ENCODE measurements at regions not wholly inside any gene's neighbourhood (a gene's known extent, or its start where the extent isn't known, plus 50 kb on each side); places are given as distances from the start of the nearest gene placed in this dataset.

- 71% methylated on average over 8 of the region's 15 CpGs for WGBS (ENCODE audit: insufficient coverage)
- no peaks in the 10 kb centered on the region for H3K27me3 ChIP-seq (ENCODE audit: control insufficient read depth, insufficient read depth, low read length)
Measured at GRCh38 chr2:241943209-241943850, 73.8 kb downstream of the RTP5 start.

GRCh38 chr2:241943961-241944575, 74.5 kb downstream of the RTP5 start:
- DNase-seq, result no peak
- Histone ChIP-seq H3K27me3 (ENCODE audit: control insufficient read depth, insufficient read depth, low read length) (no peaks in the 10 kb centered on the region), H3K9me3 (replicated peaks; ENCODE audit: control insufficient read depth, low read depth, low read length) (no peaks in the 10 kb centered on the region), H3K4me3 (ENCODE audit: low read length) (no peak overlapping the region), H3K27ac (ENCODE audit: low read length) (no peak overlapping the region), H3K4me1 (ENCODE audit: control insufficient read depth, insufficient read depth, low read length) (peaks cover 22% of the 10 kb centered on the region), H3K36me3 (ENCODE audit: control insufficient read depth, insufficient read depth, low read length) (peaks cover under 1% of the 10 kb centered on the region)
- WGBS (ENCODE audit: insufficient coverage), result 83% methylated on average over 9 of the region's 17 CpGs

More at GRCh38 chr2:241943209-241943850, 73.8 kb downstream of the RTP5 start:
- no peak overlapping the region for H3K4me3 ChIP-seq (ENCODE audit: low read length)
- no peak overlapping the region for H3K27ac ChIP-seq (ENCODE audit: low read length)
- H3K9me3 ChIP-seq (replicated peaks; ENCODE audit: control insufficient read depth, low read depth, low read length), result no peaks in the 10 kb centered on the region
- DNase-seq, result no peak
- peaks cover 22% of the 10 kb centered on the region for H3K4me1 ChIP-seq (ENCODE audit: control insufficient read depth, insufficient read depth, low read length)
- H3K36me3 ChIP-seq (ENCODE audit: control insufficient read depth, insufficient read depth, low read length), result peaks cover 3% of the 10 kb centered on the region

- no peak overlapping the region for H3K4me3 ChIP-seq (ENCODE audit: low read length)
- no peaks in the 10 kb centered on the region for H3K36me3 ChIP-seq (ENCODE audit: control insufficient read depth, insufficient read depth, low read length)
- DNase-seq, result no peak
- no peak overlapping the region for H3K27ac ChIP-seq (ENCODE audit: low read length)
- 78% methylated on average over 11 of the region's 12 CpGs for WGBS (ENCODE audit: insufficient coverage)
- no peaks in the 10 kb centered on the region for H3K27me3 ChIP-seq (ENCODE audit: control insufficient read depth, insufficient read depth, low read length)
- no peaks in the 10 kb centered on the region for H3K9me3 ChIP-seq (replicated peaks; ENCODE audit: control insufficient read depth, low read depth, low read length)
- peaks cover 22% of the 10 kb centered on the region for H3K4me1 ChIP-seq (ENCODE audit: control insufficient read depth, insufficient read depth, low read length)
Measured at GRCh38 chr2:241944821-241945220, 75.3 kb downstream of the RTP5 start.

- Histone ChIP-seq H3K4me1 (ENCODE audit: control insufficient read depth, insufficient read depth, low read length) (peaks cover 22% of the 10 kb centered on the region), H3K9me3 (replicated peaks; ENCODE audit: control insufficient read depth, low read depth, low read length) (no peaks in the 10 kb centered on the region), H3K36me3 (ENCODE audit: control insufficient read depth, insufficient read depth, low read length) (no peaks in the 10 kb centered on the region), H3K27ac (ENCODE audit: low read length) (no peak overlapping the region), H3K4me3 (ENCODE audit: low read length) (no peak overlapping the region), H3K27me3 (ENCODE audit: control insufficient read depth, insufficient read depth, low read length) (no peaks in the 10 kb centered on the region)
- no peak for DNase-seq
- 93% methylated on average over 13 of the region's 15 CpGs for WGBS (ENCODE audit: insufficient coverage)
Measured at GRCh38 chr2:241945311-241945710, 75.8 kb downstream of the RTP5 start.

GRCh38 chr2:241945803-241946202, 76.3 kb downstream of the RTP5 start:
- Histone ChIP-seq H3K27ac (ENCODE audit: low read length) (no peak overlapping the region), H3K27me3 (ENCODE audit: control insufficient read depth, insufficient read depth, low read length) (no peaks in the 10 kb centered on the region), H3K36me3 (ENCODE audit: control insufficient read depth, insufficient read depth, low read length) (no peaks in the 10 kb centered on the region), H3K4me1 (ENCODE audit: control insufficient read depth, insufficient read depth, low read length) (peaks cover 23% of the 10 kb centered on the region), H3K9me3 (replicated peaks; ENCODE audit: control insufficient read depth, low read depth, low read length) (no peaks in the 10 kb centered on the region), H3K4me3 (ENCODE audit: low read length) (no peak overlapping the region)
- DNase-seq, result no peak
- WGBS (ENCODE audit: insufficient coverage), result 95% methylated on average over 10 of the region's 14 CpGs

GRCh38 chr2:241946306-241947003, 76.9 kb downstream of the RTP5 start:
- Histone ChIP-seq H3K4me1 (ENCODE audit: control insufficient read depth, insufficient read depth, low read length) (peaks cover 25% of the 10 kb centered on the region), H3K4me3 (ENCODE audit: low read length) (no peak overlapping the region), H3K9me3 (replicated peaks; ENCODE audit: control insufficient read depth, low read depth, low read length) (no peaks in the 10 kb centered on the region), H3K27ac (ENCODE audit: low read length) (no peak overlapping the region), H3K36me3 (ENCODE audit: control insufficient read depth, insufficient read depth, low read length) (no peaks in the 10 kb centered on the region), H3K27me3 (ENCODE audit: control insufficient read depth, insufficient read depth, low read length) (no peaks in the 10 kb centered on the region)
- no peak for DNase-seq
- 72% methylated on average over 27 of the region's 32 CpGs for WGBS (ENCODE audit: insufficient coverage)

GRCh38 chr2:241947004-241947350, 77.4 kb downstream of the RTP5 start:
- H3K36me3 ChIP-seq (ENCODE audit: control insufficient read depth, insufficient read depth, low read length), result no peaks in the 10 kb centered on the region
- 59% methylated on average over 15 of the region's 28 CpGs for WGBS (ENCODE audit: insufficient coverage)
- no peak overlapping the region for H3K27ac ChIP-seq (ENCODE audit: low read length)
- peaks cover 20% of the 10 kb centered on the region for H3K4me1 ChIP-seq (ENCODE audit: control insufficient read depth, insufficient read depth, low read length)
- no peak for DNase-seq
- no peak overlapping the region for H3K4me3 ChIP-seq (ENCODE audit: low read length)
- H3K9me3 ChIP-seq (replicated peaks; ENCODE audit: control insufficient read depth, low read depth, low read length), result no peaks in the 10 kb centered on the region
- no peaks in the 10 kb centered on the region for H3K27me3 ChIP-seq (ENCODE audit: control insufficient read depth, insufficient read depth, low read length)

- 83% methylated on average over 21 of the region's 21 CpGs for WGBS (ENCODE audit: insufficient coverage)
- no peak overlapping the region for H3K27ac ChIP-seq (ENCODE audit: low read length)
- no peak overlapping the region for H3K4me3 ChIP-seq (ENCODE audit: low read length)
- peaks cover 15% of the 10 kb centered on the region for H3K4me1 ChIP-seq (ENCODE audit: control insufficient read depth, insufficient read depth, low read length)
- no peaks in the 10 kb centered on the region for H3K36me3 ChIP-seq (ENCODE audit: control insufficient read depth, insufficient read depth, low read length)
- no peaks in the 10 kb centered on the region for H3K9me3 ChIP-seq (replicated peaks; ENCODE audit: control insufficient read depth, low read depth, low read length)
- no peaks in the 10 kb centered on the region for H3K27me3 ChIP-seq (ENCODE audit: control insufficient read depth, insufficient read depth, low read length)
- no peak for DNase-seq
Measured at GRCh38 chr2:241947401-241947800, 77.9 kb downstream of the RTP5 start.

GRCh38 chr2:241947876-241948275, 78.3 kb downstream of the RTP5 start:
- no peaks in the 10 kb centered on the region for H3K9me3 ChIP-seq (replicated peaks; ENCODE audit: control insufficient read depth, low read depth, low read length)
- peaks cover 11% of the 10 kb centered on the region for H3K4me1 ChIP-seq (ENCODE audit: control insufficient read depth, insufficient read depth, low read length)
- H3K36me3 ChIP-seq (ENCODE audit: control insufficient read depth, insufficient read depth, low read length), result no peaks in the 10 kb centered on the region
- H3K4me3 ChIP-seq (ENCODE audit: low read length), result no peak overlapping the region
- 82% methylated on average over 17 of the region's 19 CpGs for WGBS (ENCODE audit: insufficient coverage)
- DNase-seq, result no peak
- H3K27ac ChIP-seq (ENCODE audit: low read length), result no peak overlapping the region
- H3K27me3 ChIP-seq (ENCODE audit: control insufficient read depth, insufficient read depth, low read length), result no peaks in the 10 kb centered on the region

- H3K9me3 ChIP-seq (replicated peaks; ENCODE audit: control insufficient read depth, low read depth, low read length), result no peaks in the 10 kb centered on the region
- H3K4me3 ChIP-seq (ENCODE audit: low read length), result no peak overlapping the region
- no peaks in the 10 kb centered on the region for H3K27me3 ChIP-seq (ENCODE audit: control insufficient read depth, insufficient read depth, low read length)
- no peak overlapping the region for H3K27ac ChIP-seq (ENCODE audit: low read length)
- 91% methylated on average over 8 of the region's 8 CpGs for WGBS (ENCODE audit: insufficient coverage)
- no peaks in the 10 kb centered on the region for H3K36me3 ChIP-seq (ENCODE audit: control insufficient read depth, insufficient read depth, low read length)
- H3K4me1 ChIP-seq (ENCODE audit: control insufficient read depth, insufficient read depth, low read length), result peaks cover 5% of the 10 kb centered on the region
- no peak for DNase-seq
Measured at GRCh38 chr2:241948299-241948897, 78.9 kb downstream of the RTP5 start.
